Left lung (tissue), 4 donors: ENCODE measurements at regions not wholly inside any gene's neighbourhood (a gene's known extent, or its start where the extent isn't known, plus 50 kb on each side); places are given as distances from the start of the nearest gene placed in this dataset.
"Not testable (repeated sequence)": the region's sequence is repeated elsewhere in the genome, so short reads cannot be mapped to it uniquely, and the experiment has no call there.

ENCODE experiments used
- ATAC-seq: fragments of 200-7000 bp; cut with Tn5 transposase; one replicate; pipeline ENCODE4 v1.9.1; 2020; ENCODE audit warnings: moderate library complexity
- DNase-seq, 4 donors: peaks; one replicate each; pipeline ENCODE4 v3.0.0-alpha.2; 2013 to 2020
- H3K27ac ChIP-seq, 2 donors: fragments of 200-600 bp; sonication (generic) in 1 of 2; one replicate each; pipeline versions ENCODE4 v1.5.0 to v1.8.0; 2020 to 2021
- H3K27me3 ChIP-seq, 2 donors: fragments of 200-600 bp; sonication (generic) in 1 of 2; one replicate each; pipeline versions ENCODE4 v1.5.0 to v1.8.0; 2020 to 2021
- H3K36me3 ChIP-seq, 2 donors: fragments of 200-600 bp; sonication (generic) in 1 of 2; one replicate each; pipeline versions ENCODE4 v1.5.0 to v1.8.0; 2020 to 2021
- H3K4me1 ChIP-seq, 2 donors: fragments of 200-600 bp; one replicate each; pipeline ENCODE4 v1.8.0; 2021
- H3K4me3 ChIP-seq, 2 donors: fragments of 200-600 bp; sonication (generic) in 1 of 2; one replicate each; pipeline versions ENCODE4 v1.5.0 to v1.8.0; 2020 to 2021; ENCODE audit warnings: mild to moderate bottlenecking in 1 of 2
- H3K9me3 ChIP-seq, 2 donors: fragments of 200-600 bp; sonication (generic) in 1 of 2; one replicate each; pipeline versions ENCODE4 v1.5.0 to v1.8.0; 2020 to 2021
- CTCF ChIP-seq, 2 donors: fragments of 200-600 bp; sonication (generic) in 1 of 2; IDR thresholded peaks; one replicate each; pipeline versions ENCODE4 v1.5.0 to v1.8.0; 2021; ENCODE audit warnings: antibody characterized with exemption in 2 of 2
- intact Hi-C, 2 donors: fragments of 100-400 bp; cut with DNase I; formaldehyde crosslinking; loops; one replicate each; pipeline versions ENCODE4 v1.11.2 to v1.14.2; 2022
- donor health status: DM: no; HTN: yes; CAD: no.
- donor health status: DM: no; HTN: no; CAD: no.

GRCh38 chrX:34338046-34338445 is 205.9 kb upstream of the FAM47A start:
- no peaks in the 10 kb centered on the region for H3K36me3 ChIP-seq
- no peaks in the 10 kb centered on the region for H3K4me1 ChIP-seq
- DNase-seq (no peak), ATAC-seq (no peak)
- no peaks in the 10 kb centered on the region for H3K9me3 ChIP-seq
- no peaks in the 10 kb centered on the region for H3K27me3 ChIP-seq
- H3K4me3 ChIP-seq: no peak overlapping the region
- intact Hi-C loops: no loop called here
- no peak overlapping the region for H3K27ac ChIP-seq
- no peak for TF ChIP-seq CTCF (IDR thresholded peaks at IDR 0.05)

GRCh38 chrX:34335376-34335775 is 203.3 kb upstream of the FAM47A start:
- H3K27me3 ChIP-seq, intact Hi-C loops, ATAC-seq, H3K4me1 ChIP-seq, H3K9me3 ChIP-seq, H3K27ac ChIP-seq, DNase-seq, H3K36me3 ChIP-seq, H3K4me3 ChIP-seq: not testable (repeated sequence)

DNA sequence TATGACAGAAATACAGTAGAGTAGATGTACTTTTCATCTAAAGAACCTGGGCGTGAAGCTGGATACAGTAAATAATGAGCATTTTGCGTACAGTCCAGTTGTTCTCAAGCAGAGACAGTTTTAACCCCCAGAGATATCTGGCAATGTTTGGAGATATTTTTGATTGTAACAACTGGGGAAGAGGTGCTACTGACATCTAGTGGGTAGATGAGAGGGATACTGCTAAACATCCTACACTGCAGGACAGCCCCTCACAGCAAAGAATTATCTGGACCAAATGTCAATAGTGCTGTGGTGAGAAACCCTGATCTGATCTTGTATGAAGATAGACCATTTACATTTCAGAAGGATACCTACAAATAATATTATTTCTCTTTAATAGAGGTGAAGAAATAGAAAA is 200.2 kb upstream of the FAM47A start:
- no peak for ATAC-seq
- DNase-seq: peak in 1 of 4 donors; percentile 23
- no peaks in the 10 kb centered on the region for H3K9me3 ChIP-seq
- no peaks in the 10 kb centered on the region for H3K27me3 ChIP-seq
- no peak overlapping the region for H3K4me3 ChIP-seq
- peak in 1 of 2 donors; percentile 12 for TF ChIP-seq CTCF (IDR thresholded peaks at IDR 0.05)
- no peaks in the 10 kb centered on the region for H3K4me1 ChIP-seq
- H3K36me3 ChIP-seq: no peaks in the 10 kb centered on the region
- no peak overlapping the region for H3K27ac ChIP-seq
- intact Hi-C loops: no loop called here

GRCh38 chrX:34325460-34325859 is 193.3 kb upstream of the FAM47A start:
- intact Hi-C loops: no loop called here
- no peak for ATAC-seq
- Histone ChIP-seq H3K9me3 (no peaks in the 10 kb centered on the region), H3K4me3 (no peak overlapping the region), H3K27ac (no peak overlapping the region), H3K4me1 (no peaks in the 10 kb centered on the region), H3K27me3 (no peaks in the 10 kb centered on the region), H3K36me3 (no peaks in the 10 kb centered on the region)
- no peak for DNase-seq
- TF ChIP-seq CTCF (IDR thresholded peaks at IDR 0.05): no peak

GRCh38 chrX:34320424-34320823 is 188.3 kb upstream of the FAM47A start:
- H3K27ac ChIP-seq, H3K4me1 ChIP-seq, H3K9me3 ChIP-seq, H3K36me3 ChIP-seq, ATAC-seq, DNase-seq, H3K4me3 ChIP-seq, H3K27me3 ChIP-seq, intact Hi-C loops: not testable (repeated sequence)

- Histone ChIP-seq H3K27ac (no peak overlapping the region), H3K9me3 (no peaks in the 10 kb centered on the region), H3K4me1 (no peaks in the 10 kb centered on the region), H3K36me3 (no peaks in the 10 kb centered on the region), H3K27me3 (no peaks in the 10 kb centered on the region), H3K4me3 (no peak overlapping the region)
- peak in 1 of 2 donors; percentile 37 for TF ChIP-seq CTCF (IDR thresholded peaks at IDR 0.05)
- intact Hi-C loops: loop anchor here in 1 of 2 donors (10.0 kb wide), 1 partner anchor 866 kb away; no protein-coding TSS in a partner anchor
- DNase-seq: peak in 2 of 4 donors; percentile 11 to 27
- ATAC-seq: peak; percentile 40
Observed at GRCh38 chrX:34300871-34301270, 168.8 kb upstream of the FAM47A start.
